ENCODE measurements at regions not wholly inside any gene's neighbourhood (a gene's known extent, or its start where the extent isn't known, plus 50 kb on each side); places are given as distances from the start of the nearest gene placed in this dataset.

DNA sequence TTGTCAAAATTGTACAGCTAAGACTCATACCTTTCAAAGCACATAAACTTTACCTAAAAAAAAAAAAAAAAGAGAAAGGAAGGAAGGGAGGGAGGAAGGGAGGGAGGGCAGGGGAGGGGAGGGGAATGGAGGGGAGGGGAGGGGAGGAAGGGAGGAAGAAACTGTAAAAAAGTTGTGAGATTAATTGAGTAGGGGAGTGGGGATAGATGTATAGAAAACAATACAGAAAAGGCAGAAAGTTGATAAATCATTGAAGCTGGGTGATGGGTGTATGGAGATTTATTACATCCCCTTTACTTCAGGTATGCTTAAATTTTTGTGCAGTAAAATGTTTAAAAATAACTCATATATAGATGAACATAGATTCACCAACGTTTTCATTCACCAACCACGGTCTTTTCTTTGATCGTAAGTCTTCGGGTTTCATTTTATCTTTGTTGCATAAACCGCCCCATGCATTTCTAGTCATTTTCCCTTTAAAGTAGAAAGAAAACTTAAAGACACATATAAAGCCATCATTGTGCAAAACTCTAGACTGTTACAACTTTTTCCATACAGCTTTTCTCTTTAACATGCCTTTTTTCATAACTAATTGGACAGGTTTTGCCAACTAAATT is 191.2 kb upstream of the KRR1 start:
- TF ChIP-seq EZH2phosphoT487 (IDR thresholded peaks at IDR 0.05; ENCODE audit: insufficient read depth, low read depth) (no peak), EZH2 (IDR thresholded peaks at IDR 0.05; ENCODE audit: insufficient read depth, poor library complexity, severe bottlenecking) (no peak)
- Histone ChIP-seq H2AFZ (no peak overlapping the region), H3K9ac (no peak overlapping the region), H3K27ac (no peak overlapping the region), H3F3A (ENCODE audit: insufficient read depth) (peaks cover 29% of the 10 kb centered on the region), H4K20me1 (ENCODE audit: insufficient read depth) (no peaks in the 10 kb centered on the region), H3K9me2 (ENCODE audit: insufficient read depth) (no peaks in the 10 kb centered on the region), H3K4me3 (no peak overlapping the region), H3K27me3 (replicated peaks; ENCODE audit: insufficient read depth) (no peaks in the 10 kb centered on the region), H3K9me3 (ENCODE audit: low read depth) (no peaks in the 10 kb centered on the region), H3K4me2 (ENCODE audit: unreplicated experiment) (no peak overlapping the region), H3K36me3 (ENCODE audit: low read depth) (no peaks in the 10 kb centered on the region), H3K4me1 (ENCODE audit: insufficient read depth) (peaks cover 27% of the 10 kb centered on the region), H3K79me2 (ENCODE audit: insufficient read depth) (no peaks in the 10 kb centered on the region)
- in situ Hi-C loops (cut with MboI) = no loop called here
- 51 to 66% methylated on average over 4 to 5 of the region's 5 CpGs for WGBS, 2 experiments (ENCODE audit: low coverage in 1 of 2, low lambda C conversion rate in 2 of 2, missing lambda C conversion rate in 2 of 2)
- DNase-seq = no peak

DNA sequence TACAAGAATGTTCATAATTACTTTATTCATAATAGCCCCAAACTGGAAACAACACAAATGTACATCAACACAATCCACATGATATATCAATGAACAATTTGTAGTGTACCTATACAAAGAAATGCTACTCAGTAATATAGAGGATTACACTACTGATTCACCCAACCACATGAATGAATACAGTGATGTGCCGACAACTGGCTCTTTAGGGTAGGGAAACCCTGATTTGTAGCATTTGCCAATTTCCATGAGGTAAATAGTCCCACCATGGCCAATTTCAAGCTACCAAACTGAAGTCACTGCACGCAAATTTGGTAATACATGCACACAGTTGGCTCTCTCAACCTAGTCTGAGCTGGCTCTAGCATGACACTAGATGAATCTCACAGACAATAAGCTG is 190.4 kb upstream of the KRR1 start:
- no peak for DNase-seq
- Histone ChIP-seq H3K4me2 (ENCODE audit: unreplicated experiment) (no peak overlapping the region), H3K9me2 (ENCODE audit: insufficient read depth) (no peaks in the 10 kb centered on the region), H4K20me1 (ENCODE audit: insufficient read depth) (no peaks in the 10 kb centered on the region), H3K4me1 (ENCODE audit: insufficient read depth) (peaks cover 21% of the 10 kb centered on the region), H3K27ac (no peak overlapping the region), H3K9me3 (ENCODE audit: low read depth) (no peaks in the 10 kb centered on the region), H2AFZ (no peak overlapping the region), H3F3A (ENCODE audit: insufficient read depth) (peaks cover 21% of the 10 kb centered on the region), H3K9ac (no peak overlapping the region), H3K27me3 (replicated peaks; ENCODE audit: insufficient read depth) (no peaks in the 10 kb centered on the region), H3K79me2 (ENCODE audit: insufficient read depth) (no peaks in the 10 kb centered on the region), H3K4me3 (no peak overlapping the region), H3K36me3 (ENCODE audit: low read depth) (no peaks in the 10 kb centered on the region)
- 94 to 100% methylated on average over 2 of the region's 2 CpGs for WGBS, 2 experiments (ENCODE audit: low coverage in 1 of 2, low lambda C conversion rate in 2 of 2, missing lambda C conversion rate in 2 of 2)
- in situ Hi-C loops (cut with MboI) = no loop called here
- TF ChIP-seq EZH2phosphoT487 (IDR thresholded peaks at IDR 0.05; ENCODE audit: insufficient read depth, low read depth) = no peak
- TF ChIP-seq EZH2 (IDR thresholded peaks at IDR 0.05; ENCODE audit: insufficient read depth, poor library complexity, severe bottlenecking) = no peak

- TF ChIP-seq EZH2phosphoT487 (IDR thresholded peaks at IDR 0.05; ENCODE audit: insufficient read depth, low read depth) = no peak
- no peak for TF ChIP-seq EZH2 (IDR thresholded peaks at IDR 0.05; ENCODE audit: insufficient read depth, poor library complexity, severe bottlenecking)
- 44 to 45% methylated on average over 7 of the region's 7 CpGs for WGBS, 2 experiments (ENCODE audit: low coverage in 1 of 2, low lambda C conversion rate in 2 of 2, missing lambda C conversion rate in 2 of 2)
- no peak overlapping the region for H3K4me3 ChIP-seq
- no peak overlapping the region for H3K27ac ChIP-seq
- 0 out of 2 replicates have a peak, but pooled peaks cover 6% of the 10 kb centered on the region for H3K4me1 ChIP-seq (ENCODE audit: insufficient read depth)
- in situ Hi-C loops (cut with MboI) = no loop called here
- H3K9me2 ChIP-seq (ENCODE audit: insufficient read depth) = no peaks in the 10 kb centered on the region
- H3F3A ChIP-seq (ENCODE audit: insufficient read depth) = peaks cover 3% of the 10 kb centered on the region; the same call in 1 of the 2 replicates
- H3K4me2 ChIP-seq (ENCODE audit: unreplicated experiment) = peak overlapping the region; percentile 34
- H2AFZ ChIP-seq = peak overlapping the region; percentile 35
- H3K27me3 ChIP-seq (replicated peaks; ENCODE audit: insufficient read depth) = no peaks in the 10 kb centered on the region
- no peaks in the 10 kb centered on the region for H4K20me1 ChIP-seq (ENCODE audit: insufficient read depth)
- no peaks in the 10 kb centered on the region for H3K36me3 ChIP-seq (ENCODE audit: low read depth)
- no peaks in the 10 kb centered on the region for H3K9me3 ChIP-seq (ENCODE audit: low read depth)
- no peaks in the 10 kb centered on the region for H3K79me2 ChIP-seq (ENCODE audit: insufficient read depth)
- DNase-seq = peak; percentile 51
- no peak overlapping the region for H3K9ac ChIP-seq
Observed at GRCh38 chr12:75699728-75700496, 188.5 kb upstream of the KRR1 start.

DNA sequence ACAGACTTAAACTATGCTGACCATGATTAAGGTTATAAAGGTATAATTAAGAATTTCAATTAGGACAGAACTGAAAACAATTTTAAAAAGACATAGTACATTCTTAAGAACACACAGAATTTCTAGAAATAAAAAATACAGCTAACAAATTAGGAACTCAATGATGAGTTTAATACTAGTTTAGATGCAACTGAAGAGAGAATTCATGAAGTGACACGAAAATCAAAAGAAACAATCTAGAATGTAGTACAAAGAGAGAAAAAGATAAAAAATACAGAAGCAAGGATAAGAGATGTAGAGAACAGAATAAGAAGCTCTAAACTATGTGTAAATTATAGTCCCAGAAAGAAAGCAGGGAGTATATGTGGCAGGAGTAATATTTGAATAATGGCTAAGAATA is 187.8 kb upstream of the KRR1 start:
- DNase-seq = no peak
- no peak overlapping the region for H3K9ac ChIP-seq
- H3K27ac ChIP-seq = no peak overlapping the region
- WGBS, 2 experiments (ENCODE audit: low coverage in 1 of 2, low lambda C conversion rate in 2 of 2, missing lambda C conversion rate in 2 of 2) = 90 to 94% methylated on average over 1 of the region's 1 CpG
- peaks cover 3% of the 10 kb centered on the region; the same call in 1 of the 2 replicates for H3F3A ChIP-seq (ENCODE audit: insufficient read depth)
- H4K20me1 ChIP-seq (ENCODE audit: insufficient read depth) = no peaks in the 10 kb centered on the region
- no peak for TF ChIP-seq EZH2 (IDR thresholded peaks at IDR 0.05; ENCODE audit: insufficient read depth, poor library complexity, severe bottlenecking)
- TF ChIP-seq EZH2phosphoT487 (IDR thresholded peaks at IDR 0.05; ENCODE audit: insufficient read depth, low read depth) = no peak
- H3K4me1 ChIP-seq (ENCODE audit: insufficient read depth) = 0 out of 2 replicates have a peak, but pooled peaks cover 6% of the 10 kb centered on the region
- H3K27me3 ChIP-seq (replicated peaks; ENCODE audit: insufficient read depth) = no peaks in the 10 kb centered on the region
- H3K9me2 ChIP-seq (ENCODE audit: insufficient read depth) = no peaks in the 10 kb centered on the region
- H2AFZ ChIP-seq = peak overlapping the region; percentile 35; the same call in 1 of the 2 replicates
- H3K79me2 ChIP-seq (ENCODE audit: insufficient read depth) = no peaks in the 10 kb centered on the region
- no peak overlapping the region for H3K4me3 ChIP-seq
- no peaks in the 10 kb centered on the region for H3K36me3 ChIP-seq (ENCODE audit: low read depth)
- no peaks in the 10 kb centered on the region for H3K9me3 ChIP-seq (ENCODE audit: low read depth)
- in situ Hi-C loops (cut with MboI) = no loop called here
- no peak overlapping the region for H3K4me2 ChIP-seq (ENCODE audit: unreplicated experiment)
